Esophagus squamous epithelium (tissue), 5 donors: ENCODE measurements at regions not wholly inside any gene's neighbourhood (a gene's known extent, or its start where the extent isn't known, plus 50 kb on each side); places are given as distances from the start of the nearest gene placed in this dataset.

Experiments used
- DNase-seq: peaks from one replicate; lab custom pipeline; 2025; lab: John Stamatoyannopoulos, UW
- H3K27ac ChIP-seq, 4 donors: fragments of 200-600 bp; sonication (generic); one replicate each; pipeline ENCODE4 v1.5.1; 2016 to 2019; ENCODE audit warnings: mild to moderate bottlenecking in 1 of 4
- H3K27me3 ChIP-seq, 4 donors: fragments of 200-600 bp; sonication (generic); 1 replicate in 3 of 4; 2 replicates in 1 of 4; pipeline versions ENCODE4 v1.5.1 to v1.6.0; 2017 to 2021; ENCODE audit warnings: antibody characterized with exemption in 1 of 4
- H3K36me3 ChIP-seq, 3 donors: fragments of 200-600 bp; sonication (generic); one replicate each; pipeline ENCODE4 v1.5.1; 2016 to 2019
- H3K4me1 ChIP-seq, 3 donors: fragments of 200-600 bp; sonication (generic); one replicate each; pipeline ENCODE4 v1.5.1; 2017 to 2019
- H3K4me3 ChIP-seq, 4 donors: fragments of 200-600 bp; sonication (generic); 1 replicate in 3 of 4; 2 replicates in 1 of 4; pipeline ENCODE4 v1.5.1; 2016 to 2019; ENCODE audit warnings: mild to moderate bottlenecking in 2 of 4, moderate library complexity in 1 of 4
- H3K9me3 ChIP-seq, 3 donors: fragments of 200-600 bp; sonication (generic); one replicate each; pipeline ENCODE4 v1.5.1; 2016 to 2019
- POLR2A ChIP-seq, 4 donors: fragments of 450-650 bp; IDR thresholded peaks; one replicate each; pipeline ENCODE4 v1.6.1; 2017; ENCODE audit warnings: antibody characterized with exemption in 4 of 4, mild to moderate bottlenecking in 4 of 4, moderate library complexity in 3 of 4
- WGBS, 2 donors: methylation state at CpG; one replicate each; pipeline ENCODE4 v1.1.5; 2018; 5-methylcytosine and 5-hydroxymethylcytosine counted together
- intact Hi-C: fragments of 100-400 bp; cut with DNase I; formaldehyde crosslinking; loops from one replicate; pipeline ENCODE4 v1.15.0; 2022
- TF ChIP-seq, protein P1 (sequence below), 6 experiments: fragments of 450-650 bp in 4 of 6; fragments of 200-600 bp in 2 of 6; sonication (generic) in 2 of 6; IDR thresholded peaks; one replicate each; pipeline ENCODE4 v1.5.1; 2016 to 2019; ENCODE audit warnings: antibody characterized with exemption in 6 of 6, mild to moderate bottlenecking in 4 of 6, moderate library complexity in 4 of 6
- donor health status: DM: yes; HTN: yes; CAD: no.

DNA sequence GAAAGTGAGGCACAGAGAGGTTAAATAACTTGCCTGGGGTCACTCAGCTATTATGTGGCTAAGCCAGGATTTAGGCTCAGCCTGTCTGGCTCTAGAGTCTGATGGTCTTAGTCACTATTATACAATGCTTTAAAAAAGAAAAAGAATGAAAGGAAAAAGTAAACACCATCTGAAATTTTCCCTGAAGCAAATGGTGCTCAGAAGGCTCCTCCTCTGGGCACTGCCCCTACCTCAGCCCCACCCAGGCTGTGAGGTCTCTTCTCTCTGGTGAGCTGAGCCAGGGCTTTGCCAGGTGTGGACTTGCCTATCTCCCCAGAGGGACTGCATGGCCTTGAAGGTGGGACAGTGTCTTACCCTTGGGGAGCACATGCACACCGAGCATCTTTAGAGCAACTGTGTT lies 117.5 kb upstream of the DYRK2 start:
- no peak for DNase-seq
- no peaks in the 10 kb centered on the region for H3K36me3 ChIP-seq
- 43 to 45% methylated on average over 1 of the region's 1 CpG for WGBS, 2 donors
- H3K4me3 ChIP-seq = no peak overlapping the region
- no peaks in the 10 kb centered on the region for H3K9me3 ChIP-seq
- no peak overlapping the region for H3K27ac ChIP-seq
- H3K4me1 ChIP-seq = peaks cover 7 to 44% (median 13%) of the 10 kb centered on the region in 3 donors
- no peak for TF ChIP-seq POLR2A (IDR thresholded peaks at IDR 0.05)
- TF ChIP-seq, protein P1, sequence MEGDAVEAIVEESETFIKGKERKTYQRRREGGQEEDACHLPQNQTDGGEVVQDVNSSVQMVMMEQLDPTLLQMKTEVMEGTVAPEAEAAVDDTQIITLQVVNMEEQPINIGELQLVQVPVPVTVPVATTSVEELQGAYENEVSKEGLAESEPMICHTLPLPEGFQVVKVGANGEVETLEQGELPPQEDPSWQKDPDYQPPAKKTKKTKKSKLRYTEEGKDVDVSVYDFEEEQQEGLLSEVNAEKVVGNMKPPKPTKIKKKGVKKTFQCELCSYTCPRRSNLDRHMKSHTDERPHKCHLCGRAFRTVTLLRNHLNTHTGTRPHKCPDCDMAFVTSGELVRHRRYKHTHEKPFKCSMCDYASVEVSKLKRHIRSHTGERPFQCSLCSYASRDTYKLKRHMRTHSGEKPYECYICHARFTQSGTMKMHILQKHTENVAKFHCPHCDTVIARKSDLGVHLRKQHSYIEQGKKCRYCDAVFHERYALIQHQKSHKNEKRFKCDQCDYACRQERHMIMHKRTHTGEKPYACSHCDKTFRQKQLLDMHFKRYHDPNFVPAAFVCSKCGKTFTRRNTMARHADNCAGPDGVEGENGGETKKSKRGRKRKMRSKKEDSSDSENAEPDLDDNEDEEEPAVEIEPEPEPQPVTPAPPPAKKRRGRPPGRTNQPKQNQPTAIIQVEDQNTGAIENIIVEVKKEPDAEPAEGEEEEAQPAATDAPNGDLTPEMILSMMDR (IDR thresholded peaks at IDR 0.05) = no peak
- intact Hi-C loops = no loop called here
- H3K27me3 ChIP-seq = no peaks in the 10 kb centered on the region

DNA sequence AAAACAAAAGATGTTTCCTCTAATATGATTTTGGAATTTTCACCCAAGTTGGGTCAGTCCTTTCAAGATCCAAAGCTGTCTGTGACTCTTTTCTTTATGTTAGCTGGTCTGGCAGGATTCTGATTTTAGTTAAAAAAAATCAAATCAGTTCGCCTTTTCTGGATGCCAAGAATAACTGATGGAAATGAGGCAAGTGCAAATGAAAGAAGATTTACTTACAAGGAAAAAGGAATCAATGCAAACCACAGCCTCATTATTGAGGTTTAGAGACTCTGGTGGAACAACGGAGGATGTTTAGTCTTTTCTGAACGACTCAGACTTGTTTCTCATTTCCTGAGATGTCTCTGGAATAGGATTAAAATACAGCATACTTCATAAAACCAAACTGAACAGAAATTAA lies 117.0 kb upstream of the DYRK2 start:
- DNase-seq = no peak
- Histone ChIP-seq H3K4me3 (no peak overlapping the region), H3K4me1 (peaks cover 7 to 39% (median 13%) of the 10 kb centered on the region in 3 donors), H3K27ac (no peak overlapping the region), H3K9me3 (no peaks in the 10 kb centered on the region), H3K36me3 (no peaks in the 10 kb centered on the region), H3K27me3 (no peaks in the 10 kb centered on the region)
- TF ChIP-seq POLR2A (IDR thresholded peaks at IDR 0.05) = no peak
- TF ChIP-seq, protein P1 (IDR thresholded peaks at IDR 0.05) = no peak
- intact Hi-C loops = no loop called here
- WGBS, 2 donors = 26 to 33% methylated on average over 3 of the region's 3 CpGs

DNA sequence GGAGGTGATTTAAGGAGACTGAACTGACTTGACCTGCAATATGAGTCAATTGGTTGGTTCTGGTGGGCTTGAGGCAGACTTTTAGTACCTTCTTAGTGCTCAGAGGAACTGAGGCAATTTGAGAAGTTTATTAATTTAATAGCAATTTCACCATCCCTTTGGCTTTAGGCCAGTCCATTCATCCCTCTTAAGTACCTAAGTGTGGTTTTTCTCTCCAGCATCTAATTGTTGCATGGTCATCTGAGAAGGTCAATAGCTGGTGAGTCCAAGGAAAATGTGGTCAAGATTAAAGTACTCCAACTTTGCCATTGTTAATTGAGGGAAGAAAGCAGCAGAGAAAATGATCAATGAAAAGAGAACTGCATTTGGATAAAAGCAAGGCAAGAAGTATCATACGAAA lies 115.4 kb upstream of the DYRK2 start:
- no peak overlapping the region for H3K4me3 ChIP-seq
- WGBS, 2 donors = 100% methylated on average over 1 of the region's 1 CpG
- intact Hi-C loops = no loop called here
- H3K27me3 ChIP-seq = no peaks in the 10 kb centered on the region
- H3K9me3 ChIP-seq = no peaks in the 10 kb centered on the region
- H3K4me1 ChIP-seq = peaks cover 7 to 37% (median 13%) of the 10 kb centered on the region in 3 donors
- H3K27ac ChIP-seq = no peak overlapping the region
- H3K36me3 ChIP-seq = no peaks in the 10 kb centered on the region
- TF ChIP-seq, protein P1 (IDR thresholded peaks at IDR 0.05) = no peak
- no peak for TF ChIP-seq POLR2A (IDR thresholded peaks at IDR 0.05)
- no peak for DNase-seq

DNA sequence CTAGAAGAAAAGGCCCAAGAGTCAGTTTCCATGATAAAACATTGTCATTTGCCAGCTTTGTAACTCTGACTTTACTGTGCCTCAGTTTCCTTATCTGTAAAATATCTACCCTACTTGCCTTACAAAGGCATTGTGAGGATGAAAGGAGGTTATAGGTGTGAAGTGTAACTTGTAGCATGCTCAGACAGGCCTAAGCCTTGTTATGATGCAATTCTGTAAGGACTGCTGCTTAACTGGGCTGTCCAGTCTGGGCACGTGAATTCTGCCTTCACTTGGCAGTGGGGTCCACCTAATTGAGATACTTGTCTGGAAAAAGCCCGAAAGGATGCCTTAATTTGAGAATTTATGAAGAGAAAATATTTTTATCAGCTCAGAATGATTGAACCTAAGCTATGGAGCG lies 114.5 kb upstream of the DYRK2 start:
- intact Hi-C loops = no loop called here
- H3K36me3 ChIP-seq = no peaks in the 10 kb centered on the region
- no peaks in the 10 kb centered on the region for H3K27me3 ChIP-seq
- TF ChIP-seq POLR2A (IDR thresholded peaks at IDR 0.05) = no peak
- TF ChIP-seq, protein P1 (IDR thresholded peaks at IDR 0.05) = no peak
- H3K4me3 ChIP-seq = no peak overlapping the region
- 53 to 54% methylated on average over 3 of the region's 3 CpGs for WGBS, 2 donors
- no peak for DNase-seq
- H3K27ac ChIP-seq = peak overlapping the region in 1 of 4 donors; percentile 9
- H3K9me3 ChIP-seq = no peaks in the 10 kb centered on the region
- H3K4me1 ChIP-seq = peaks cover 7 to 37% (median 13%) of the 10 kb centered on the region in 3 donors

DNA sequence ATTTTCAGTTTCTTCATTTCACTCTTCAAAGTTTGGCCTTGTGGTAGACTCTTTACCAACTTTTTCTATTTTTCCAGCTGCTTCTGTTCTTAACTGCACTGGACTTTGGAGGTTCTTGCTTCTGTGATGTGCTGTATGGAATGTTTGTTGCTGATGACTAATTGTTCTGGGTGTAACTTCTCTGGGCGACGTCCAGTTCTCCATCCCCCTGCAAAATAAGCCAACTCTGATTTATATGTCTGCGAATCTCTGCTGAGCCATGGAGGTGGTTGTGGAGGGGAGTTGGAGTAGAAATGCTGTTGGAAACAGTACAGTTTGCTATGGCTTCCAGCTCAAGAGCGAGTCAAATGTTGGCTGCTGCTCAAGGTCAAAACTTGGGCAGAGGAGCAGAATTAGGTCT lies 113.9 kb upstream of the DYRK2 start:
- 51 to 57% methylated on average over 3 to 4 of the region's 4 CpGs for WGBS, 2 donors
- H3K27me3 ChIP-seq = no peaks in the 10 kb centered on the region
- no peaks in the 10 kb centered on the region for H3K36me3 ChIP-seq
- intact Hi-C loops = no loop called here
- H3K27ac ChIP-seq = peak overlapping the region in 1 of 4 donors; percentile 9
- no peaks in the 10 kb centered on the region for H3K9me3 ChIP-seq
- DNase-seq = no peak
- H3K4me1 ChIP-seq = peaks cover 7 to 37% (median 13%) of the 10 kb centered on the region in 3 donors
- TF ChIP-seq POLR2A (IDR thresholded peaks at IDR 0.05) = no peak
- TF ChIP-seq, protein P1 (IDR thresholded peaks at IDR 0.05) = no peak
- no peak overlapping the region for H3K4me3 ChIP-seq
